Tongue (tissue), 1 donor: ENCODE measurements at regions not wholly inside any gene's neighbourhood (a gene's known extent, or its start where the extent isn't known, plus 50 kb on each side); places are given as distances from the start of the nearest gene placed in this dataset.
A peak's percentile ranks its signal among the peaks of the same experiment; 100 is the strongest.
"Not testable (repeated sequence)": the region's sequence is repeated elsewhere in the genome, so short reads cannot be mapped to it uniquely, and the experiment has no call there.

Experiments
- DNase-seq: peaks from one replicate; pipeline ENCODE4 v3.0.0-alpha.2; 2015

GRCh38 chr5:8811581-8811980, 734.3 kb downstream of the SEMA5A start:
- DNase-seq: no peak

- no peak for DNase-seq
Measured at GRCh38 chr5:8813180-8813579, 732.7 kb downstream of the SEMA5A start.

GRCh38 chr5:8814105-8814504, 731.8 kb downstream of the SEMA5A start:
- DNase-seq: no peak

- DNase-seq: no peak
Measured at GRCh38 chr5:8824371-8824770, 721.5 kb downstream of the SEMA5A start.

- no peak for DNase-seq
Measured at GRCh38 chr5:8825139-8825757, 720.6 kb downstream of the SEMA5A start.

- no peak for DNase-seq
Measured at GRCh38 chr5:8826508-8826907, 719.4 kb downstream of the SEMA5A start.

- no peak for DNase-seq
Measured at GRCh38 chr5:8827696-8828095, 718.2 kb downstream of the SEMA5A start.

- DNase-seq: no peak
Measured at GRCh38 chr5:8828596-8829322, 717.1 kb downstream of the SEMA5A start.

- DNase-seq: no peak
Measured at GRCh38 chr5:8829323-8830029, 716.4 kb downstream of the SEMA5A start.

GRCh38 chr5:8831251-8831650, 714.6 kb downstream of the SEMA5A start:
- DNase-seq: no peak

- no peak for DNase-seq
Measured at GRCh38 chr5:8831854-8832253, 714.0 kb downstream of the SEMA5A start.

- peak; percentile 57 for DNase-seq
Measured at GRCh38 chr5:8839361-8840055, 706.4 kb downstream of the SEMA5A start.

GRCh38 chr5:8840237-8840636, 705.6 kb downstream of the SEMA5A start:
- no peak for DNase-seq

GRCh38 chr5:8840746-8841145, 705.1 kb downstream of the SEMA5A start:
- DNase-seq: not testable (repeated sequence)

- DNase-seq: peak; percentile 64
Measured at GRCh38 chr5:8842971-8843551, 702.8 kb downstream of the SEMA5A start.

GRCh38 chr5:8843771-8844170, 702.1 kb downstream of the SEMA5A start:
- DNase-seq: peak; percentile 74

GRCh38 chr5:8844206-8844605, 701.7 kb downstream of the SEMA5A start:
- no peak for DNase-seq

- no peak for DNase-seq
Measured at GRCh38 chr5:8844847-8845246, 701.0 kb downstream of the SEMA5A start.

GRCh38 chr5:8845296-8845695, 700.6 kb downstream of the SEMA5A start:
- no peak for DNase-seq

GRCh38 chr5:8848366-8848765, 697.5 kb downstream of the SEMA5A start:
- DNase-seq: no peak

- no peak for DNase-seq
Measured at GRCh38 chr5:8848997-8849594, 696.8 kb downstream of the SEMA5A start.

- no peak for DNase-seq
Measured at GRCh38 chr5:8851101-8851500, 694.8 kb downstream of the SEMA5A start.
